ENCODE measurements at regions not wholly inside any gene's neighbourhood (a gene's known extent, or its start where the extent isn't known, plus 50 kb on each side); places are given as distances from the start of the nearest gene placed in this dataset.

DNA sequence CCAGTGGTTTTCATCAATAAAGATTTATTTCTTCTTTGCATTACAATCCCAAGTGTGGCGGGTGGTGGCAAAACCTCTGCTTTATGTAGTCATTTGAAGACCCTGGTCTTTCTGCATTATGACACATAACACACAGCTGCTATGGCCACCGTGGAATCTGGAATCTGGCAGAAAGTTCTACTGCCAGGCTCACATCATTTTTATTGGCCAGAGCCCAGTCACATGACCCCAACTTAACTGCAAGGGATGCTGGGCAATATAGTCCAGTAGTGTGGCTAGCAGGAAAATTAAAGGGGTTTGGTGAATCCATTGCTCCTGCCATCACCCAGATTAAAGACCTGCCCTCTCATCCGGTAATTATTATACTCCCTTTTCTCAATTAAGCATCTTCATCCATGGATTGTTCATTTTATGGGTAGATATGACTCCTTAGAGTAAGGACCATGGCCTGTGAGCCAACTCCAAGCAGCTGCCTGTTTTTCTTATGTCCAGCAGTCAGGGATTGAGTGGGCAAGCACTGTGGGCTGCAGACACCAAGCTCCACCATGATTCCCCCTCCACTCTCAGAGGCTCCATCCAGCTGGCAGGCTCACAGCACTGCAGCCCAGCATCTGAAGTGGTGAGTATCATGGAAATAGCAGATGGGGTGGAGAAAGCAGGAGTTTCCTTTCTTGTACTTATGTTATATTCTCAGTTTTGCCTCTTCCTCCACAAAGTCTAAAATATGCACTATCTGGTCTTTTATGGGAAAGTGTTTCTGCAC, 1030.7 kb downstream of the AACS start:
- no peaks in the 10 kb centered on the region for H3K23me2 ChIP-seq (ENCODE audit: insufficient read length, low read depth, low read length, poor library complexity, severe bottlenecking)
- no peak overlapping the region for H2BK120ac ChIP-seq (ENCODE audit: low read depth, low read length, poor library complexity, severe bottlenecking)
- no peak overlapping the region for H4K8ac ChIP-seq (replicated peaks; ENCODE audit: insufficient read length, low read depth, low read length)
- H3K27me3 ChIP-seq (ENCODE audit: insufficient read depth, low read length), result no peaks in the 10 kb centered on the region
- peaks cover 1% of the 10 kb centered on the region for H3K27me3 Mint-ChIP-seq (ENCODE audit: low read depth)
- H2BK20ac ChIP-seq (ENCODE audit: low read depth, low read length, poor library complexity, severe bottlenecking), result no peak overlapping the region
- H2BK12ac ChIP-seq (ENCODE audit: insufficient read length, low read depth, low read length), result no peak overlapping the region
- no peak overlapping the region for H3T11ph ChIP-seq (ENCODE audit: low read length)
- no peak overlapping the region for H2AK5ac ChIP-seq (ENCODE audit: insufficient read length, low read length)
- no peaks in the 10 kb centered on the region for H3K79me1 ChIP-seq (ENCODE audit: insufficient read depth, low read depth, low read length, poor library complexity, severe bottlenecking)
- 0 out of 4 replicates have a peak, but pooled peaks cover 0 to 2% of the 10 kb centered on the region in 2 experiments for H3K4me1 Mint-ChIP-seq
- H3K9me3 Mint-ChIP-seq, result peaks cover 4 to 8% of the 10 kb centered on the region in 2 experiments; a peak in 4 of 5 replicates
- H3K56ac ChIP-seq (ENCODE audit: insufficient read length, low read depth, low read length), result no peak overlapping the region
- no peaks in the 10 kb centered on the region for H3K79me2 ChIP-seq (ENCODE audit: insufficient read depth, low read length)
- H3K4me3 Mint-ChIP-seq, result no peak overlapping the region
- no peaks in the 10 kb centered on the region for H3K4me1 ChIP-seq (ENCODE audit: insufficient read depth, low read length)
- H3K27ac ChIP-seq (ENCODE audit: insufficient read length, low read depth, low read length), result no peak overlapping the region
- no peak overlapping the region for H3K23ac ChIP-seq (ENCODE audit: insufficient read length, low read depth, low read length)
- H4K5ac ChIP-seq (ENCODE audit: insufficient read length, low read depth, low read length), result no peak overlapping the region
- H3K4me2 ChIP-seq (ENCODE audit: insufficient read depth, insufficient read length, low read length), result no peak overlapping the region
- H3K36me3 Mint-ChIP-seq (ENCODE audit: insufficient read depth in 1 of 3, low read depth in 3 of 3), result peaks cover 0 to 6% (median 3%) of the 10 kb centered on the region in 3 experiments; a peak in 4 of 7 replicates
- no peak overlapping the region for H3K4ac ChIP-seq (ENCODE audit: low read depth, low read length)
- no peak for DNase-seq
- H2BK15ac ChIP-seq (ENCODE audit: low read depth, low read length), result no peak overlapping the region
- H4K20me1 ChIP-seq (ENCODE audit: control insufficient read depth, insufficient read depth, insufficient read length), result no peaks in the 10 kb centered on the region
- WGBS (ENCODE audit: extremely low coverage, insufficient read length, low lambda C conversion rate), result no CpG with 5 or more reads among the region's 3 CpGs
- H3K18ac ChIP-seq (ENCODE audit: insufficient read length, low read depth, low read length), result no peak overlapping the region
- H4K91ac ChIP-seq (ENCODE audit: insufficient read length, low read depth, low read length), result no peak overlapping the region
- no peak overlapping the region for H3K27ac Mint-ChIP-seq
- H3K9me3 ChIP-seq (ENCODE audit: control insufficient read depth, low read depth, low read length), result no peaks in the 10 kb centered on the region
- no peak overlapping the region for H3K9ac ChIP-seq (ENCODE audit: extremely low read depth, insufficient read length, low read length)
- no peak overlapping the region for H2AFZ ChIP-seq (ENCODE audit: low read length)
- H2BK5ac ChIP-seq (ENCODE audit: insufficient read length, low read length), result no peak overlapping the region
- no peak overlapping the region for H3K14ac ChIP-seq (ENCODE audit: insufficient read depth, low read length)
- TF ChIP-seq, protein P1, sequence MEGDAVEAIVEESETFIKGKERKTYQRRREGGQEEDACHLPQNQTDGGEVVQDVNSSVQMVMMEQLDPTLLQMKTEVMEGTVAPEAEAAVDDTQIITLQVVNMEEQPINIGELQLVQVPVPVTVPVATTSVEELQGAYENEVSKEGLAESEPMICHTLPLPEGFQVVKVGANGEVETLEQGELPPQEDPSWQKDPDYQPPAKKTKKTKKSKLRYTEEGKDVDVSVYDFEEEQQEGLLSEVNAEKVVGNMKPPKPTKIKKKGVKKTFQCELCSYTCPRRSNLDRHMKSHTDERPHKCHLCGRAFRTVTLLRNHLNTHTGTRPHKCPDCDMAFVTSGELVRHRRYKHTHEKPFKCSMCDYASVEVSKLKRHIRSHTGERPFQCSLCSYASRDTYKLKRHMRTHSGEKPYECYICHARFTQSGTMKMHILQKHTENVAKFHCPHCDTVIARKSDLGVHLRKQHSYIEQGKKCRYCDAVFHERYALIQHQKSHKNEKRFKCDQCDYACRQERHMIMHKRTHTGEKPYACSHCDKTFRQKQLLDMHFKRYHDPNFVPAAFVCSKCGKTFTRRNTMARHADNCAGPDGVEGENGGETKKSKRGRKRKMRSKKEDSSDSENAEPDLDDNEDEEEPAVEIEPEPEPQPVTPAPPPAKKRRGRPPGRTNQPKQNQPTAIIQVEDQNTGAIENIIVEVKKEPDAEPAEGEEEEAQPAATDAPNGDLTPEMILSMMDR (conservative IDR thresholded peaks at IDR 0.05), result no peak

Measured in H9 (cell line).